PC-3 (cell line): ENCODE measurements at regions not wholly inside any gene's neighbourhood (a gene's known extent, or its start where the extent isn't known, plus 50 kb on each side); places are given as distances from the start of the nearest gene placed in this dataset.

Experiments used
- ATAC-seq: fragments of 200-7000 bp; cut with Tn5 transposase; 2 replicates; pipeline ENCODE4 v1.9.1; 2020; ENCODE audit warnings: mild to moderate bottlenecking, moderate library complexity
- BruUV-seq: library from RNA; stranded (reverse); fragments of 400-500 nt; replicated peaks from 2 replicates; lab custom pipeline; 2021; lab: Mats Ljungman, UMichigan
- CTCF ChIA-PET: fragments of 300-600 bp; sonication (Branson Sonifier 250); formaldehyde crosslinking; loops from one replicate; lab custom pipeline; 2022; ENCODE audit warnings: antibody characterized with exemption; lab: Charles Lee
- POLR2A ChIA-PET: fragments of 300-600 bp; sonication (Branson Sonifier 250); formaldehyde crosslinking; loops from one replicate; lab custom pipeline; 2022; ENCODE audit warnings: antibody characterized with exemption; ENCODE audit not compliant: unreplicated experiment; lab: Charles Lee
- DNase-seq: peaks from one replicate; pipeline ENCODE4 v3.0.0-alpha.2; 2015
- H2AFZ ChIP-seq: fragments of 300-600 bp; sonication (generic); 2 replicates; pipeline ENCODE4 v1.6.0; 2016; ENCODE audit warnings: antibody characterized with exemption, low read length
- H3F3A ChIP-seq: fragments of 300-600 bp; sonication (generic); one replicate; pipeline ENCODE4 v1.6.0; 2017; ENCODE audit warnings: antibody characterized with exemption, low read length, control low read depth, mild to moderate bottlenecking; ENCODE audit not compliant: unreplicated experiment
- H3K27ac ChIP-seq: fragments of 300-600 bp; sonication (generic); 2 replicates; pipeline ENCODE4 v1.5.1; 2016; ENCODE audit warnings: mild to moderate bottlenecking, low read length
- H3K27me3 ChIP-seq: fragments of 300-600 bp; sonication (generic); 2 replicates; pipeline ENCODE4 v1.6.1; 2016; ENCODE audit warnings: low read length, mixed read lengths
- H3K36me3 ChIP-seq: fragments of 300-600 bp; sonication (generic); 2 replicates; pipeline ENCODE4 v1.6.1; 2016; ENCODE audit warnings: low read depth, mixed run types, low read length, mixed read lengths
- H3K4me1 ChIP-seq: fragments of 300-600 bp; sonication (generic); 2 replicates; pipeline ENCODE4 v1.5.1; 2016; ENCODE audit warnings: low read length; ENCODE audit not compliant: insufficient read depth
- H3K4me2 ChIP-seq: fragments of 300-600 bp; sonication (generic); 2 replicates; pipeline ENCODE4 v1.6.0; 2016; ENCODE audit warnings: low read length
- H3K4me3 ChIP-seq: fragments of 300-600 bp; sonication (generic); 2 replicates; pipeline ENCODE4 v1.5.1; 2016; ENCODE audit warnings: mild to moderate bottlenecking, low read length, mixed read lengths
- H3K79me2 ChIP-seq: fragments of 300-600 bp; sonication (generic); 2 replicates; pipeline ENCODE4 v1.6.1; 2017; ENCODE audit warnings: low read length, mixed read lengths
- H3K9ac ChIP-seq: fragments of 300-600 bp; sonication (generic); 2 replicates; pipeline ENCODE4 v1.6.0; 2016; ENCODE audit warnings: mild to moderate bottlenecking, low read length
- H3K9me2 ChIP-seq: fragments of 300-600 bp; sonication (generic); replicated peaks from 2 replicates; pipeline ENCODE4 v1.6.1; 2016; ENCODE audit warnings: mixed run types, low read length, mixed read lengths
- H3K9me3 ChIP-seq: fragments of 300-600 bp; sonication (generic); 2 replicates; pipeline ENCODE4 v1.6.1; 2016; ENCODE audit warnings: low read length, mixed read lengths
- H4K20me1 ChIP-seq: fragments of 300-600 bp; sonication (generic); 2 replicates; pipeline ENCODE4 v1.6.1; 2016; ENCODE audit warnings: low read length, mixed read lengths
- EZH2 ChIP-seq: fragments of 300-600 bp; sonication (generic); IDR thresholded peaks from one replicate; pipeline ENCODE4 v1.6.1; 2017; ENCODE audit warnings: antibody characterized with exemption, mild to moderate bottlenecking, low read length; ENCODE audit not compliant: unreplicated experiment
- EZH2phosphoT487 ChIP-seq: fragments of 300-600 bp; sonication (generic); IDR thresholded peaks from 2 replicates; pipeline ENCODE4 v1.6.1; 2018; ENCODE audit warnings: mild to moderate bottlenecking, antibody characterized with exemption, low read length, borderline replicate concordance
- intact Hi-C: fragments of 100-400 bp; cut with micrococcal nuclease; formaldehyde crosslinking; loops from 2 replicates; pipeline ENCODE4 v1.9.0; 2023
- TF ChIP-seq, protein P1 (sequence below): fragments of 300-600 bp; sonication (generic); conservative IDR thresholded peaks from 2 replicates; pipeline ENCODE4 v1.5.1; 2017; ENCODE audit warnings: antibody characterized with exemption, low read depth, mild to moderate bottlenecking, low read length

- H3K9me3 ChIP-seq, result no peaks in the 10 kb centered on the region
- CTCF ChIA-PET, result no interaction called here
- no peaks in the 10 kb centered on the region for H3K36me3 ChIP-seq
- H3K27ac ChIP-seq, result no peak overlapping the region
- no peaks in the 10 kb centered on the region for H3K9me2 ChIP-seq
- no peak overlapping the region for H3K4me3 ChIP-seq
- no TSS peak for BruUV-seq
- no peak for TF ChIP-seq EZH2phosphoT487
- TF ChIP-seq, protein P1, sequence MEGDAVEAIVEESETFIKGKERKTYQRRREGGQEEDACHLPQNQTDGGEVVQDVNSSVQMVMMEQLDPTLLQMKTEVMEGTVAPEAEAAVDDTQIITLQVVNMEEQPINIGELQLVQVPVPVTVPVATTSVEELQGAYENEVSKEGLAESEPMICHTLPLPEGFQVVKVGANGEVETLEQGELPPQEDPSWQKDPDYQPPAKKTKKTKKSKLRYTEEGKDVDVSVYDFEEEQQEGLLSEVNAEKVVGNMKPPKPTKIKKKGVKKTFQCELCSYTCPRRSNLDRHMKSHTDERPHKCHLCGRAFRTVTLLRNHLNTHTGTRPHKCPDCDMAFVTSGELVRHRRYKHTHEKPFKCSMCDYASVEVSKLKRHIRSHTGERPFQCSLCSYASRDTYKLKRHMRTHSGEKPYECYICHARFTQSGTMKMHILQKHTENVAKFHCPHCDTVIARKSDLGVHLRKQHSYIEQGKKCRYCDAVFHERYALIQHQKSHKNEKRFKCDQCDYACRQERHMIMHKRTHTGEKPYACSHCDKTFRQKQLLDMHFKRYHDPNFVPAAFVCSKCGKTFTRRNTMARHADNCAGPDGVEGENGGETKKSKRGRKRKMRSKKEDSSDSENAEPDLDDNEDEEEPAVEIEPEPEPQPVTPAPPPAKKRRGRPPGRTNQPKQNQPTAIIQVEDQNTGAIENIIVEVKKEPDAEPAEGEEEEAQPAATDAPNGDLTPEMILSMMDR, result no peak
- H3F3A ChIP-seq, result no peaks in the 10 kb centered on the region
- H3K4me1 ChIP-seq, result peaks cover 9% of the 10 kb centered on the region
- no peak overlapping the region for H3K9ac ChIP-seq
- no peaks in the 10 kb centered on the region for H4K20me1 ChIP-seq
- DNase-seq (no peak), ATAC-seq (no peak)
- no peak overlapping the region for H2AFZ ChIP-seq
- no peaks in the 10 kb centered on the region for H3K79me2 ChIP-seq
- POLR2A ChIA-PET, result no interaction called here
- no peak overlapping the region for H3K4me2 ChIP-seq
- no peaks in the 10 kb centered on the region for H3K27me3 ChIP-seq
- intact Hi-C loops, result no loop called here
Observed at GRCh38 chr13:40232311-40233040, 434.0 kb downstream of the FOXO1 start.

GRCh38 chr13:40233731-40234195 lies 432.7 kb downstream of the FOXO1 start:
- H3K27ac ChIP-seq, result no peak overlapping the region
- no TSS peak for BruUV-seq

More at GRCh38 chr13:40233731-40234195, 432.7 kb downstream of the FOXO1 start:
- H3F3A ChIP-seq, result no peaks in the 10 kb centered on the region
- H2AFZ ChIP-seq, result no peak overlapping the region
- no peaks in the 10 kb centered on the region for H3K79me2 ChIP-seq
- DNase-seq (no peak), ATAC-seq (no peak)
- H3K4me2 ChIP-seq, result no peak overlapping the region
- TF ChIP-seq EZH2 (no peak), EZH2phosphoT487 (no peak)
- TF ChIP-seq, protein P1, result no peak
- H3K36me3 ChIP-seq, result no peaks in the 10 kb centered on the region
- H3K4me1 ChIP-seq, result peaks cover 9% of the 10 kb centered on the region
- intact Hi-C loops, result no loop called here
- no peak overlapping the region for H3K4me3 ChIP-seq
- H3K9me3 ChIP-seq, result no peaks in the 10 kb centered on the region
- ChIA-PET CTCF (no interaction called here), POLR2A (no interaction called here)
- H3K9ac ChIP-seq, result no peak overlapping the region
- no peaks in the 10 kb centered on the region for H4K20me1 ChIP-seq
- H3K27me3 ChIP-seq, result no peaks in the 10 kb centered on the region
- no peaks in the 10 kb centered on the region for H3K9me2 ChIP-seq
